GM12892 (cell line): ENCODE measurements at regions not wholly inside any gene's neighbourhood (a gene's known extent, or its start where the extent isn't known, plus 50 kb on each side); places are given as distances from the start of the nearest gene placed in this dataset.

Experiments
- POLR2A ChIP-seq: IDR thresholded peaks from 2 replicates; pipeline ENCODE4 v1.6.1; 2011; ENCODE audit warnings: low read depth, low read length, control low read depth
- POLR2AphosphoS5 ChIP-seq: IDR thresholded peaks from 2 replicates; pipeline ENCODE4 v1.6.1; 2011; ENCODE audit warnings: low read depth, low read length, control low read depth

DNA sequence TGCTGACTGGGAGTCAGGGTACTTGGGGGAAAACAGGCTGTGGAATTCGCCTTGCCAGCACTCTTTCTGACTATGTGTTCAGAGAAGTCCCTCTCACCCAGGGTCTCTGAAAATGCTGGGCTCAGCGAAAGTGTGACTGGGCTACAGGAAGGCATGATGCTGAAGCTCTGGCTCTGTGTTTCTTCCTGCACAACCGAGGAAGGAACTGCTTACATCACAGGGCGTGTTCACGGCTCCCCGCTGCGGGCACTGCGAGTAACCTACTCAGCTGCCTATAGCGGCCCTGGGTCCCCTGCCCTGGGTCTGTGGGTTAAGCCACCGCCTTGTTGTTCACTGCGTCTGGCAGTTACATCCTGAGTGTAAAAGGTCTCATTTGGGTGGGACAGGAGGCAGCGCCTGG lies 222.4 kb upstream of the IRX4 start:
- TF ChIP-seq POLR2A (no peak), POLR2AphosphoS5 (no peak)
